ENCODE measurements at regions not wholly inside any gene's neighbourhood (a gene's known extent, or its start where the extent isn't known, plus 50 kb on each side); places are given as distances from the start of the nearest gene placed in this dataset.
A peak's percentile ranks its signal among the peaks of the same experiment; 100 is the strongest.

GRCh38 chr3:99384596-99384995 is 253.8 kb upstream of the COL8A1 start:
- no peak for ATAC-seq
- TF ChIP-seq CREB5 (CRISPR knock-in tag; IDR thresholded peaks at IDR 0.05; ENCODE audit: low read depth) (no peak), ZNF8 (CRISPR knock-in tag; IDR thresholded peaks at IDR 0.05) (no peak), GLIS3 (CRISPR knock-in tag; IDR thresholded peaks at IDR 0.05) (no peak), TCF4 (CRISPR knock-in tag; IDR thresholded peaks at IDR 0.05; ENCODE audit: borderline replicate concordance) (no peak), RARB (CRISPR knock-in tag; IDR thresholded peaks at IDR 0.05) (no peak), CSDC2 (CRISPR knock-in tag; IDR thresholded peaks at IDR 0.05) (no peak), ZFP3 (CRISPR knock-in tag; IDR thresholded peaks at IDR 0.05) (no peak), PATZ1 (CRISPR knock-in tag; IDR thresholded peaks at IDR 0.05; ENCODE audit: borderline replicate concordance) (no peak), ZFP30 (CRISPR knock-in tag; IDR thresholded peaks at IDR 0.05) (no peak), TSHZ2 (CRISPR knock-in tag; IDR thresholded peaks at IDR 0.05) (no peak), ISL1 (CRISPR knock-in tag; IDR thresholded peaks at IDR 0.05) (no peak), SNAI2 (CRISPR knock-in tag; IDR thresholded peaks at IDR 0.05) (no peak), OSR1 (CRISPR knock-in tag; IDR thresholded peaks at IDR 0.05) (no peak), TOX (CRISPR knock-in tag; IDR thresholded peaks at IDR 0.05; ENCODE audit: borderline replicate concordance) (no peak), ZC3H10 (CRISPR knock-in tag; IDR thresholded peaks at IDR 0.05) (no peak), ZNF70 (CRISPR knock-in tag; IDR thresholded peaks at IDR 0.05) (no peak), ARNTL (CRISPR knock-in tag; IDR thresholded peaks at IDR 0.05; ENCODE audit: borderline replicate concordance, low read depth) (no peak), BACH2 (CRISPR knock-in tag; IDR thresholded peaks at IDR 0.05; ENCODE audit: borderline replicate concordance) (no peak), ZNF565 (CRISPR knock-in tag; conservative IDR thresholded peaks at IDR 0.05; ENCODE audit: low read depth) (no peak)

- ATAC-seq = no peak
- TF ChIP-seq ZNF8 (CRISPR knock-in tag; IDR thresholded peaks at IDR 0.05) = no peak
- no peak for TF ChIP-seq RARB (CRISPR knock-in tag; IDR thresholded peaks at IDR 0.05)
- TF ChIP-seq PATZ1 (CRISPR knock-in tag; IDR thresholded peaks at IDR 0.05; ENCODE audit: borderline replicate concordance) = no peak
- no peak for TF ChIP-seq TCF4 (CRISPR knock-in tag; IDR thresholded peaks at IDR 0.05; ENCODE audit: borderline replicate concordance)
- no peak for TF ChIP-seq ZFP30 (CRISPR knock-in tag; IDR thresholded peaks at IDR 0.05)
- TF ChIP-seq GLIS3 (CRISPR knock-in tag; IDR thresholded peaks at IDR 0.05) = no peak
Measured at GRCh38 chr3:99376926-99377325, 261.5 kb upstream of the COL8A1 start.

- TF ChIP-seq SNAI2 (CRISPR knock-in tag; IDR thresholded peaks at IDR 0.05) = no peak
- no peak for TF ChIP-seq ZNF70 (CRISPR knock-in tag; IDR thresholded peaks at IDR 0.05)
- no peak for TF ChIP-seq CSDC2 (CRISPR knock-in tag; IDR thresholded peaks at IDR 0.05)
- TF ChIP-seq PATZ1 (CRISPR knock-in tag; IDR thresholded peaks at IDR 0.05; ENCODE audit: borderline replicate concordance) = no peak
- TF ChIP-seq OSR1 (CRISPR knock-in tag; IDR thresholded peaks at IDR 0.05) = no peak
- TF ChIP-seq ZC3H10 (CRISPR knock-in tag; IDR thresholded peaks at IDR 0.05) = no peak
- TF ChIP-seq TCF4 (CRISPR knock-in tag; IDR thresholded peaks at IDR 0.05; ENCODE audit: borderline replicate concordance) = no peak
- no peak for TF ChIP-seq ZFP3 (CRISPR knock-in tag; IDR thresholded peaks at IDR 0.05)
- TF ChIP-seq ZNF8 (CRISPR knock-in tag; IDR thresholded peaks at IDR 0.05) = no peak
- TF ChIP-seq ZNF565 (CRISPR knock-in tag; conservative IDR thresholded peaks at IDR 0.05; ENCODE audit: low read depth) = no peak
- TF ChIP-seq ZFP30 (CRISPR knock-in tag; IDR thresholded peaks at IDR 0.05) = no peak
- TF ChIP-seq TSHZ2 (CRISPR knock-in tag; IDR thresholded peaks at IDR 0.05) = no peak
Measured at GRCh38 chr3:99373846-99374210, 264.6 kb upstream of the COL8A1 start.

More at GRCh38 chr3:99373846-99374210, 264.6 kb upstream of the COL8A1 start:
- peak; percentile 65 for ATAC-seq

Data from SK-N-SH treated with all-trans-retinoic acid at 6 μM for 48 hours (cell line).